ENCODE measurements at regions not wholly inside any gene's neighbourhood (a gene's known extent, or its start where the extent isn't known, plus 50 kb on each side); places are given as distances from the start of the nearest gene placed in this dataset.

DNA sequence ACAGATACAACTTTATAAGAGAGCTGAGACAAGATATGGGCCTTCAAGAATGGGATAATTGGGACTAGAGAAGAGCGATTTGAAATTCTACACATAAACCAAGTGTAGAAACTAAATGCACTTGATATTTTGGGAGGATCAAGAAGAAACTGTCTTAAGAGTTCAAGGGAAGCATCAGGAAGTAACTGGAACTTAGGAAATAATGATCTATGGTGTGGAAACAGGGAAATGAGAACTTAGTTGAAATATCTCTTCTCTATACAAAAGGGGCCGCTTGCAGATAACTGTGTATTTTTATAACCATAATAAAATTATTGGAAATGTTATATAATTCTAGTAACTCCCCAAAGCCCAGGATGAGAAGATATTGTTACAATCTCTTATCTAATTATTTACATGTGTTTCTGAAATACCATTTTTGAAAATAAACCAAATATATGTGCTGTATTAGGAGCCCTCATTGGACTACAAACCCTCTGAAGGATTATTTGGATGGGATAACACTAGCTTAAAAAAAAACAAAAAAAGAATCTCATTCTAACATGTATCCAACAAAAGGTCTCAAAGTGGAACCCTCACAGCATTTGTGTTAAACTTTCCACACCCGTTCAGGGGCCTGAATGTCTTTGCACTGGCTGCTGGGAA is 84.7 kb upstream of the FLRT2 start:
- H3K4me3 ChIP-seq (ENCODE audit: control insufficient read depth, low read depth, low read length): no peak overlapping the region
- DNase-seq (ENCODE audit: low read depth): no peak
- TF ChIP-seq, protein P1, sequence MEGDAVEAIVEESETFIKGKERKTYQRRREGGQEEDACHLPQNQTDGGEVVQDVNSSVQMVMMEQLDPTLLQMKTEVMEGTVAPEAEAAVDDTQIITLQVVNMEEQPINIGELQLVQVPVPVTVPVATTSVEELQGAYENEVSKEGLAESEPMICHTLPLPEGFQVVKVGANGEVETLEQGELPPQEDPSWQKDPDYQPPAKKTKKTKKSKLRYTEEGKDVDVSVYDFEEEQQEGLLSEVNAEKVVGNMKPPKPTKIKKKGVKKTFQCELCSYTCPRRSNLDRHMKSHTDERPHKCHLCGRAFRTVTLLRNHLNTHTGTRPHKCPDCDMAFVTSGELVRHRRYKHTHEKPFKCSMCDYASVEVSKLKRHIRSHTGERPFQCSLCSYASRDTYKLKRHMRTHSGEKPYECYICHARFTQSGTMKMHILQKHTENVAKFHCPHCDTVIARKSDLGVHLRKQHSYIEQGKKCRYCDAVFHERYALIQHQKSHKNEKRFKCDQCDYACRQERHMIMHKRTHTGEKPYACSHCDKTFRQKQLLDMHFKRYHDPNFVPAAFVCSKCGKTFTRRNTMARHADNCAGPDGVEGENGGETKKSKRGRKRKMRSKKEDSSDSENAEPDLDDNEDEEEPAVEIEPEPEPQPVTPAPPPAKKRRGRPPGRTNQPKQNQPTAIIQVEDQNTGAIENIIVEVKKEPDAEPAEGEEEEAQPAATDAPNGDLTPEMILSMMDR (IDR thresholded peaks at IDR 0.05; ENCODE audit: control insufficient read depth, insufficient read depth, low read depth, low read length, missing control alignments): no peak

DNA sequence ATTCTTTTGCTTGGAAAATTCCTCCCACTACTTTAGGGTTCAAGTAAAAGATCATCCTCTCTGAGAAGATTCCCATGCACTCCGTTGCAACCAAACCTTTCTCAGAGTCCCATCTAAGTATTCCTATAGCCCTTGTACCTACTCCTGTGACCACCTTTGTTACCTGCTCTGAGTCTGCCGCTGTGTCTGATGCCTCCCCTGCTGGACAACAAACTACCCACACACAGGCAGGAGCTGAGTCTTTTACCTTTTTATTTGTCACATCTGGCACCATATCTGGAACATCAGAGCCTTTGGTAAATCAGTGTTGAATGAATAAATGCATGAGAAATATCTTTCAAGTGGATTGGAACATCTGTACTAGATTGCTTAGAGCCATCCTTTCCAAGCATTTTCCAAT is 82.1 kb upstream of the FLRT2 start:
- no peak overlapping the region for H3K4me3 ChIP-seq (ENCODE audit: control insufficient read depth, low read depth, low read length)
- no peak for DNase-seq (ENCODE audit: low read depth)
- TF ChIP-seq, protein P1 (IDR thresholded peaks at IDR 0.05; ENCODE audit: control insufficient read depth, insufficient read depth, low read depth, low read length, missing control alignments): no peak

DNA sequence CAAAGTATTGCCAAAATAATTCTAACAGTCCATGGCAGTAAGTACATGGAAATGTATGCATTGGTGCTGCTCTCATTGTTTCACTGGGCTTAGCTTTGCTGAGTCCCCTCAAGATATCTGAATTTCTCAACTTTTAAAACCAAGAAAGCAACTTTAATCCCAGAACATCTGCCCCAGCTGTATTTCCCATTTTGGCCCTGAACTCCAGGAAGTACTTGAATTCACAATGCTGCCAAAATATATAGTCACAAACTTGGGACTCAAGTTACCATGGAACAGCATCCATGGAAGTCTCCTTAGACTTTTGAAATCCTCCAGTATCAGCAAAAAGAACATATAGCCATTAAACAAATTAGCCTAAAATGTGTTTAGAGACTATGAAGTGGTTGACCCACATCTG is 78.5 kb upstream of the FLRT2 start:
- TF ChIP-seq, protein P1 (IDR thresholded peaks at IDR 0.05; ENCODE audit: control insufficient read depth, insufficient read depth, low read depth, low read length, missing control alignments): no peak
- no peak for DNase-seq (ENCODE audit: low read depth)
- H3K4me3 ChIP-seq (ENCODE audit: control insufficient read depth, low read depth, low read length): no peak overlapping the region

DNA sequence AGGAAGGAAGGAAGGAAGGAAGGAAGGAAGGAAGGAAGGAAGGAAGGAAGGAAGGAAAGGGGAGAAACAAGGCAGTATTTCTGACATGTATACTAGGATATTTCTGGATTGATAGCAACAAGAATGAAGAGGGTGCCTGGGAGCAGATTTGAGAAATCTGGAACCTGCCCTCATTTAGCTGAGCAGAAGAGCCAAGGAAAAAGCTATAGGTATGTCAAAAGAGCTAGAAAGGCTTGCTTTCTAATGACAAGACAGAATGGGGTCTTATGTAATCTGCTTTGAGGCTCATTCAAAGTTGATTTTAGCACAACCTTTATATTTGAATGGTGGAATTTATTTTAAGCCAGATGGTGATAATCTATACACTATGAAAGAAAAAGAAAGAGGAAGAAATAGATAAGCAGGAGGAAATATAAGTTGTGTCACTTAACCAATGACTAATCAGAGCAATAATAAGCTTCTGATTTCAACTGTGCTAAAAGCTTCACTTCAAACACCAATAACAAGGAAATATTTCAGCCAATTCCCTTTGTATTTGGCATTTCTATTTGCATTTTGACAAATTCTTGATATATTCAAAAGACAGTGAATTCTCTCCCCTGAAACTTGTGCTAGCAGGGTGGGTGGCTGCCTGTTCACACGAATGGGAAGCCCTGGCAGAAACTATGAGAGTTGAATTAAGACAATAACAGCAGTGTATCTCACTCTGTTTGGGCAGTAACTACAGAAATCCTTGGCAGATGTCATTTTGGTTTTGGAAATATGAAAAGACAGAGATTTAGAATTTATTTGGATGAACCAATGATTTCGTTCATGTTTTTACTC is 76.3 kb upstream of the FLRT2 start:
- no peak for DNase-seq (ENCODE audit: low read depth)
- TF ChIP-seq, protein P1 (IDR thresholded peaks at IDR 0.05; ENCODE audit: control insufficient read depth, insufficient read depth, low read depth, low read length, missing control alignments): no peak
- no peak overlapping the region for H3K4me3 ChIP-seq (ENCODE audit: control insufficient read depth, low read depth, low read length)

DNA sequence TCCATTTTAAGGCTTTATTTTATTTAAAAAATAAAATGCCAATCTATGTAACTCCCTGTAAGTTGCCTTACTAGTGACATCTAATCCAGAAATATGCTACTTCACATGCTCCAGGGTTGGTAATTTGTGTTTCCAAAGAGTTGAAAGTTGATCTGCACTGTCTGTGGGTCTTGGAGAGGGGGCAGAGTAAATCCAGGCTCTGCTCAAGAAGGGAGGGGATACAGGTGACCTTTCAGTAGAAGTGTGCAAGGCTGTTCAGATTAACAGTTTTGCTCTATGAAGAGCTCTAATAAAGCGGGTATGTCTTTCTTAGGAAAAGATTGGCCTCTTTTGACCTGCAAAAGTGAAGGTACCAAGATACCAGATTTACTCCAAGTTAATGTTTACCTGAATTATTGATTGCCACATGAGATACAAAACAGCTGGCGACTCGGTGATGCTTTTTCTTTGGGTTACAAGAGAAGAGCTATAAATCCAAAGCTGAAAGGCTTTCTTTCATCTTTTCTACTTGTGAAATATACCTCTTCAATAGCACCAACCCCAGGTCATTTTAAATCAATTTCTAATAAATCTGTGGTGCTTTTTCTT is 75.6 kb upstream of the FLRT2 start:
- no peak for DNase-seq (ENCODE audit: low read depth)
- no peak overlapping the region for H3K4me3 ChIP-seq (ENCODE audit: control insufficient read depth, low read depth, low read length)
- TF ChIP-seq, protein P1 (IDR thresholded peaks at IDR 0.05; ENCODE audit: control insufficient read depth, insufficient read depth, low read depth, low read length, missing control alignments): no peak

DNA sequence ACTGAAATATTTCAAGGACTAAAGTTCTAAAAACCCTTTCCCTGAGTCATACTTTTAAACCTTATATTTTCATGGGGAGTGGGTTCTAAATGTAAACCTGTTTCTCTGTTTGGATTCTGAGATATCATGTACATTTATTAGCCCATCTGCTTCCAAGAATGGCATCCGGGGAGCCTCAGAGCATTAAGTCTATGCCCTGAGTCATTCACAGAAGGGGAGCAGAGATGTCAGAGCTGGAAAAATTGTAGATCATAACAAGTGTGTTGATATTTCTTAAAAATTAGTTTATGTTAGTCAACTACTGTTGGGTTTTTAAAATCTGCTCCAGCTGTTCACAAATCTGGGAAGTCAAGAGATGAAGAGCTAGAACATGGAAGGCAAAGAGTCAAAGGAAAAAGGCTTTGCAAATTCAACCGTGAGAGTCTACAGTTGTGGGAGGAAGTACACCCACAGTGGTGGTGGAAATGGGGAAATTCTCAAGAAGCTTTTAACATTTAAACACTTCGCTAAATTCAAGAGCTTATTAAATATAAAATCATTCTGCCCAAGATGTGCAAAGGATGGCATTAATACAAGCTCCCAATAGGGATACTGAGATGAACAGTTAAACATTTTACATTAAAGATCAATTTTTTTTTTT is 70.5 kb upstream of the FLRT2 start:
- no peak overlapping the region for H3K4me3 ChIP-seq (ENCODE audit: control insufficient read depth, low read depth, low read length)
- TF ChIP-seq, protein P1 (IDR thresholded peaks at IDR 0.05; ENCODE audit: control insufficient read depth, insufficient read depth, low read depth, low read length, missing control alignments): no peak
- DNase-seq (ENCODE audit: low read depth): no peak
